ENCODE measurements at regions not wholly inside any gene's neighbourhood (a gene's known extent, or its start where the extent isn't known, plus 50 kb on each side); places are given as distances from the start of the nearest gene placed in this dataset.

GRCh38 chr3:34277110-34277509 lies 478.7 kb downstream of the PDCD6IP start:
- intact Hi-C loops (cut with DNase I) = no loop called here
- Histone ChIP-seq H3K27me3 (no peaks in the 10 kb centered on the region), H3K36me3 (no peaks in the 10 kb centered on the region), H3K4me1 (no peaks in the 10 kb centered on the region), H3K27ac (no peak overlapping the region), H3K9me3 (no peaks in the 10 kb centered on the region), H3K4me3 (no peak overlapping the region)
- no peak for ATAC-seq
- TF ChIP-seq CTCF (IDR thresholded peaks at IDR 0.05) = no peak
- no peak for DNase-seq

- no peak overlapping the region for H3K27ac ChIP-seq
- no peaks in the 10 kb centered on the region for H3K4me1 ChIP-seq
- no peaks in the 10 kb centered on the region for H3K27me3 ChIP-seq
- H3K36me3 ChIP-seq = no peaks in the 10 kb centered on the region
- DNase-seq (no peak), ATAC-seq (no peak)
- no peak for TF ChIP-seq CTCF (IDR thresholded peaks at IDR 0.05)
- intact Hi-C loops (cut with DNase I) = no loop called here
- no peak overlapping the region for H3K4me3 ChIP-seq
- H3K9me3 ChIP-seq = no peaks in the 10 kb centered on the region
Observed at GRCh38 chr3:34279901-34280300, 481.5 kb downstream of the PDCD6IP start.

GRCh38 chr3:34283751-34284150 lies 485.3 kb downstream of the PDCD6IP start:
- Histone ChIP-seq H3K27me3 (no peaks in the 10 kb centered on the region), H3K4me1 (no peaks in the 10 kb centered on the region), H3K9me3 (no peaks in the 10 kb centered on the region), H3K36me3 (no peaks in the 10 kb centered on the region), H3K27ac (no peak overlapping the region), H3K4me3 (no peak overlapping the region)
- TF ChIP-seq CTCF (IDR thresholded peaks at IDR 0.05) = no peak
- DNase-seq (peak in 2 of 4 donors; percentile 79 to 83), ATAC-seq (no peak)
- intact Hi-C loops (cut with DNase I) = no loop called here

- Histone ChIP-seq H3K27me3 (no peaks in the 10 kb centered on the region), H3K36me3 (no peaks in the 10 kb centered on the region), H3K27ac (no peak overlapping the region), H3K4me1 (no peaks in the 10 kb centered on the region), H3K4me3 (no peak overlapping the region), H3K9me3 (no peaks in the 10 kb centered on the region)
- no peak for TF ChIP-seq CTCF (IDR thresholded peaks at IDR 0.05)
- ATAC-seq (no peak), DNase-seq (no peak)
- intact Hi-C loops (cut with DNase I) = no loop called here
Observed at GRCh38 chr3:34284959-34285826, 486.8 kb downstream of the PDCD6IP start.

- H3K36me3 ChIP-seq = no peaks in the 10 kb centered on the region
- TF ChIP-seq CTCF (IDR thresholded peaks at IDR 0.05) = no peak
- no peak overlapping the region for H3K4me3 ChIP-seq
- H3K9me3 ChIP-seq = no peaks in the 10 kb centered on the region
- ATAC-seq = no peak
- DNase-seq = no peak
- H3K4me1 ChIP-seq = no peaks in the 10 kb centered on the region
- H3K27ac ChIP-seq = no peak overlapping the region
- intact Hi-C loops (cut with DNase I) = no loop called here
- H3K27me3 ChIP-seq = no peaks in the 10 kb centered on the region
Observed at GRCh38 chr3:34285827-34286188, 487.4 kb downstream of the PDCD6IP start.

Data from left lung (tissue), 4 donors.